ENCODE measurements at regions not wholly inside any gene's neighbourhood (a gene's known extent, or its start where the extent isn't known, plus 50 kb on each side); places are given as distances from the start of the nearest gene placed in this dataset.

- H3K27ac ChIP-seq, result no peak overlapping the region
- TF ChIP-seq CTCF (conservative IDR thresholded peaks at IDR 0.05), result no peak
- TF ChIP-seq ZFX (IDR thresholded peaks at IDR 0.05), result no peak
These were observed 127.5 kb downstream of the SS18 start for GRCh38 chr18:25962919-25963318.

- no peak for TF ChIP-seq CTCF (conservative IDR thresholded peaks at IDR 0.05)
- no peak for TF ChIP-seq ZFX (IDR thresholded peaks at IDR 0.05)
- no peak overlapping the region for H3K27ac ChIP-seq
These were observed 128.2 kb downstream of the SS18 start for GRCh38 chr18:25962176-25962575.

- TF ChIP-seq ZFX (IDR thresholded peaks at IDR 0.05) (no peak), CTCF (conservative IDR thresholded peaks at IDR 0.05) (no peak)
- no peak overlapping the region for H3K27ac ChIP-seq
These were observed 133.4 kb downstream of the SS18 start for GRCh38 chr18:25957017-25957416.

GRCh38 chr18:25953111-25953510 lies 137.3 kb downstream of the SS18 start:
- TF ChIP-seq ZFX (IDR thresholded peaks at IDR 0.05), result no peak
- no peak for TF ChIP-seq CTCF (conservative IDR thresholded peaks at IDR 0.05)
- no peak overlapping the region for H3K27ac ChIP-seq

- no peak overlapping the region for H3K27ac ChIP-seq
- TF ChIP-seq ZFX (IDR thresholded peaks at IDR 0.05), result no peak
- TF ChIP-seq CTCF (conservative IDR thresholded peaks at IDR 0.05), result no peak
These were observed 140.1 kb downstream of the SS18 start for GRCh38 chr18:25950321-25950720.

GRCh38 chr18:25946540-25946939 lies 143.9 kb downstream of the SS18 start:
- TF ChIP-seq ZFX (IDR thresholded peaks at IDR 0.05) (no peak), CTCF (conservative IDR thresholded peaks at IDR 0.05) (no peak)

GRCh38 chr18:25935356-25935755 lies 155.1 kb downstream of the SS18 start:
- TF ChIP-seq ZFX (IDR thresholded peaks at IDR 0.05) (no peak), CTCF (conservative IDR thresholded peaks at IDR 0.05) (no peak)

More at GRCh38 chr18:25946540-25946939, 143.9 kb downstream of the SS18 start:
- H3K27ac ChIP-seq, result no peak overlapping the region

More at GRCh38 chr18:25935356-25935755, 155.1 kb downstream of the SS18 start:
- no peak overlapping the region for H3K27ac ChIP-seq
